ENCODE measurements at regions not wholly inside any gene's neighbourhood (a gene's known extent, or its start where the extent isn't known, plus 50 kb on each side); places are given as distances from the start of the nearest gene placed in this dataset.

DNA sequence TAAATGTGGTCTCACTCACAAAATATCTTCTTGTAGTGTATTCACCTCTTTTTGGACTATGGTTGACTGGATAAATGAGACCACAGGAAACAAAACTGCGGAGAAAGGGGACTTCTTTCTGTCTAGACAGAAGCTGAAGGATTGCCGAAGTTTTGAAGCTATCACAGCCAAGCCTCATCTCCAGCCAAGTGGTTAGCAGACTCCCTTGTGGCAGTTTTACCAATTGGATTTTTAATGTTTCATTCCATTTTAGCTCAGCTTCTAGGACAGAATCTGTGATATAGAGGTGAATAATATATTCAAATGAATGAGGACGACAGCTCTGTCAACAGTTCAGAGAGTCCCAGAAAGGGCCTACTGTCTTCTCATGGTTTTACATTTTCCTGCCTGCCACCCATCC lies 215.7 kb upstream of the ZNF608 start:
- TF ChIP-seq, protein P1, sequence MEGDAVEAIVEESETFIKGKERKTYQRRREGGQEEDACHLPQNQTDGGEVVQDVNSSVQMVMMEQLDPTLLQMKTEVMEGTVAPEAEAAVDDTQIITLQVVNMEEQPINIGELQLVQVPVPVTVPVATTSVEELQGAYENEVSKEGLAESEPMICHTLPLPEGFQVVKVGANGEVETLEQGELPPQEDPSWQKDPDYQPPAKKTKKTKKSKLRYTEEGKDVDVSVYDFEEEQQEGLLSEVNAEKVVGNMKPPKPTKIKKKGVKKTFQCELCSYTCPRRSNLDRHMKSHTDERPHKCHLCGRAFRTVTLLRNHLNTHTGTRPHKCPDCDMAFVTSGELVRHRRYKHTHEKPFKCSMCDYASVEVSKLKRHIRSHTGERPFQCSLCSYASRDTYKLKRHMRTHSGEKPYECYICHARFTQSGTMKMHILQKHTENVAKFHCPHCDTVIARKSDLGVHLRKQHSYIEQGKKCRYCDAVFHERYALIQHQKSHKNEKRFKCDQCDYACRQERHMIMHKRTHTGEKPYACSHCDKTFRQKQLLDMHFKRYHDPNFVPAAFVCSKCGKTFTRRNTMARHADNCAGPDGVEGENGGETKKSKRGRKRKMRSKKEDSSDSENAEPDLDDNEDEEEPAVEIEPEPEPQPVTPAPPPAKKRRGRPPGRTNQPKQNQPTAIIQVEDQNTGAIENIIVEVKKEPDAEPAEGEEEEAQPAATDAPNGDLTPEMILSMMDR (IDR thresholded peaks at IDR 0.05) = no peak
- TF ChIP-seq POLR2A (IDR thresholded peaks at IDR 0.05) = no peak

Measured in lower leg skin (tissue), 3 donors.